Liver (tissue), 7 donors: ENCODE measurements at regions not wholly inside any gene's neighbourhood (a gene's known extent, or its start where the extent isn't known, plus 50 kb on each side); places are given as distances from the start of the nearest gene placed in this dataset.

Source experiments
- DNase-seq: peaks from one replicate; pipeline ENCODE4 v3.0.0-alpha.2; 2017; ENCODE audit warnings: low spot score
- H3K27ac ChIP-seq, 2 donors: one replicate each; pipeline ENCODE4 v1.7.0; 2013; ENCODE audit warnings: inconsistent platforms in 2 of 2, low read length in 2 of 2, control low read depth in 1 of 2, low read depth in 1 of 2, mild to moderate bottlenecking in 1 of 2
- H3K27me3 ChIP-seq, 4 donors: one replicate each; pipeline versions ENCODE4 v1.6.1 to v1.7.0; 2013; ENCODE audit warnings: low read length in 3 of 4, inconsistent platforms in 1 of 4, mild to moderate bottlenecking in 1 of 4, moderate library complexity in 1 of 4; ENCODE audit not compliant: control insufficient read depth in 4 of 4, insufficient read depth in 4 of 4
- H3K36me3 ChIP-seq, 4 donors: one replicate each; pipeline versions ENCODE4 v1.6.1 to v1.7.0; 2013; ENCODE audit warnings: low read length in 3 of 4, mild to moderate bottlenecking in 3 of 4, low read depth in 1 of 4, moderate library complexity in 1 of 4; ENCODE audit not compliant: control insufficient read depth in 4 of 4, insufficient read depth in 3 of 4
- H3K4me1 ChIP-seq, 4 donors: one replicate each; pipeline versions ENCODE4 v1.6.1 to v1.7.0; 2013; ENCODE audit warnings: low read length in 3 of 4, mild to moderate bottlenecking in 3 of 4, moderate library complexity in 1 of 4; ENCODE audit not compliant: control insufficient read depth in 4 of 4, insufficient read depth in 4 of 4
- H3K4me3 ChIP-seq, 3 donors: one replicate each; pipeline versions ENCODE4 v1.6.1 to v1.7.0; 2013; ENCODE audit warnings: low read length in 3 of 3, control low read depth in 1 of 3, low read depth in 1 of 3, mild to moderate bottlenecking in 1 of 3
- H3K9ac ChIP-seq, 2 donors: one replicate each; pipeline ENCODE4 v1.7.0; 2013; ENCODE audit warnings: low read length in 2 of 2, mild to moderate bottlenecking in 2 of 2, moderate library complexity in 2 of 2, control low read depth in 1 of 2, low read depth in 1 of 2
- H3K9me3 ChIP-seq, 4 donors: one replicate each; pipeline versions ENCODE4 v1.6.1 to v1.7.0; 2013; ENCODE audit warnings: low read length in 3 of 4; ENCODE audit not compliant: control insufficient read depth in 4 of 4
- EGR1 ChIP-seq, 2 donors: IDR thresholded peaks; 2 replicates each; pipeline ENCODE4 v1.6.1; 2016 to 2018; ENCODE audit warnings: antibody characterized with exemption in 2 of 2, low read depth in 2 of 2
- FOXA2 ChIP-seq: IDR thresholded peaks from 2 replicates; pipeline ENCODE4 v1.6.1; 2016; ENCODE audit warnings: antibody characterized with exemption
- GABPA ChIP-seq, 2 donors: IDR thresholded peaks in 1 of 2; conservative IDR thresholded peaks in 1 of 2; 2 replicates each; pipeline ENCODE4 v1.6.1; 2016; ENCODE audit warnings: antibody characterized with exemption in 2 of 2, mild to moderate bottlenecking in 1 of 2, moderate library complexity in 1 of 2
- HNF4G ChIP-seq: IDR thresholded peaks from 2 replicates; pipeline ENCODE4 v1.6.1; 2016; ENCODE audit warnings: antibody characterized with exemption
- NR2F2 ChIP-seq: IDR thresholded peaks from 2 replicates; pipeline ENCODE4 v1.6.1; 2016; ENCODE audit warnings: antibody characterized with exemption
- RXRA ChIP-seq, 2 donors: IDR thresholded peaks; 2 replicates each; pipeline ENCODE4 v1.6.1; 2017 to 2018; ENCODE audit warnings: antibody characterized with exemption in 2 of 2, mild to moderate bottlenecking in 1 of 2
- TAF1 ChIP-seq: conservative IDR thresholded peaks from 2 replicates; pipeline ENCODE4 v1.6.1; 2016; ENCODE audit warnings: antibody characterized with exemption, mild to moderate bottlenecking
- YY1 ChIP-seq: IDR thresholded peaks from 2 replicates; pipeline ENCODE4 v1.6.1; 2016; ENCODE audit warnings: antibody characterized with exemption, mild to moderate bottlenecking
- WGBS: extraction: QIAGEN DNeasy Blood & Tissue Kit; methylation state at CpG from one replicate; pipeline ENCODE4 v1.1.7; 2013; 5-methylcytosine and 5-hydroxymethylcytosine counted together
- TF ChIP-seq, protein P1 (sequence below): IDR thresholded peaks from 2 replicates; pipeline ENCODE4 v1.6.1; 2016; ENCODE audit warnings: antibody characterized with exemption
- TF ChIP-seq, protein P2 (sequence below): IDR thresholded peaks from 2 replicates; pipeline ENCODE4 v1.6.1; 2016; ENCODE audit warnings: antibody characterized with exemption, mild to moderate bottlenecking
- TF ChIP-seq, protein P3 (sequence below): IDR thresholded peaks from 2 replicates; pipeline ENCODE4 v1.6.1; 2016; ENCODE audit warnings: antibody characterized with exemption
- donor health status: healthy.
- donor health status: healthy.
- donor health status: healthy.
- donor health status: healthy.

DNA sequence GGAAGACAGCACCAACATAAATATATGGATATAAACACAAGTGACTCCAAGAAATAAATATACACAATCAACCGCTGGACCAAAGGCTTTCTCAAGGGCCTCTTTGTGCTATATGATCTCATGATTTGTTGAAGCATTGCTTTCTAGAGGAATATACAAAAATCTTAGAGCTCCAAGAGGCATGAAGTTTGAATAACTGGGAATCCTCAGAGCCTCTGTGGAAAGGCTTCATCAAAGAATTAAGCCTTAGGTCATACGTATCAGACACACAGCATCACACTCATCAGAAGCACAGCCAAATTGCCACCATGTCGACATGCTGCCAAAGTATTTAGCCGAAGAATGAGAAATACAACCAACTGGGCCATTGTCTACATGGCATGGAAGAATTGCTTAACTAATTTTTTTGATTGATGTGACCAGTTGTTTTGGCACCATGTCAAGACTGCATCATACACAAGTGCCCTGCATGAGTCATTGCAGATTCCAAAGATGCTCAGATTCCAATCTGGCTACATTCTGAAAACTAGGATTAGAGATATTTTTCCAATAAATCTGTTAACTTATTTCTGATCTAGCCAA, 860.6 kb upstream of the ZEB2 start:
- Histone ChIP-seq H3K4me1 (no peaks in the 10 kb centered on the region), H3K36me3 (no peaks in the 10 kb centered on the region), H3K4me3 (no peak overlapping the region), H3K27ac (no peak overlapping the region), H3K9ac (no peak overlapping the region), H3K27me3 (peaks cover 0 to 2% (median 0%) of the 10 kb centered on the region in 4 donors), H3K9me3 (no peaks in the 10 kb centered on the region)
- TF ChIP-seq GABPA (IDR thresholded peaks at IDR 0.05 in 1 of 2, conservative IDR thresholded peaks at IDR 0.05 in 1 of 2): no peak
- TF ChIP-seq EGR1 (IDR thresholded peaks at IDR 0.05; ENCODE audit: low read depth in 2 of 2): no peak
- TF ChIP-seq, protein P1, sequence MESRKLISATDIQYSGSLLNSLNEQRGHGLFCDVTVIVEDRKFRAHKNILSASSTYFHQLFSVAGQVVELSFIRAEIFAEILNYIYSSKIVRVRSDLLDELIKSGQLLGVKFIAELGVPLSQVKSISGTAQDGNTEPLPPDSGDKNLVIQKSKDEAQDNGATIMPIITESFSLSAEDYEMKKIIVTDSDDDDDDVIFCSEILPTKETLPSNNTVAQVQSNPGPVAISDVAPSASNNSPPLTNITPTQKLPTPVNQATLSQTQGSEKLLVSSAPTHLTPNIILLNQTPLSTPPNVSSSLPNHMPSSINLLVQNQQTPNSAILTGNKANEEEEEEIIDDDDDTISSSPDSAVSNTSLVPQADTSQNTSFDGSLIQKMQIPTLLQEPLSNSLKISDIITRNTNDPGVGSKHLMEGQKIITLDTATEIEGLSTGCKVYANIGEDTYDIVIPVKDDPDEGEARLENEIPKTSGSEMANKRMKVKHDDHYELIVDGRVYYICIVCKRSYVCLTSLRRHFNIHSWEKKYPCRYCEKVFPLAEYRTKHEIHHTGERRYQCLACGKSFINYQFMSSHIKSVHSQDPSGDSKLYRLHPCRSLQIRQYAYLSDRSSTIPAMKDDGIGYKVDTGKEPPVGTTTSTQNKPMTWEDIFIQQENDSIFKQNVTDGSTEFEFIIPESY: no peak
- no peak for DNase-seq
- WGBS: 92% methylated on average over 4 of the region's 4 CpGs

DNA sequence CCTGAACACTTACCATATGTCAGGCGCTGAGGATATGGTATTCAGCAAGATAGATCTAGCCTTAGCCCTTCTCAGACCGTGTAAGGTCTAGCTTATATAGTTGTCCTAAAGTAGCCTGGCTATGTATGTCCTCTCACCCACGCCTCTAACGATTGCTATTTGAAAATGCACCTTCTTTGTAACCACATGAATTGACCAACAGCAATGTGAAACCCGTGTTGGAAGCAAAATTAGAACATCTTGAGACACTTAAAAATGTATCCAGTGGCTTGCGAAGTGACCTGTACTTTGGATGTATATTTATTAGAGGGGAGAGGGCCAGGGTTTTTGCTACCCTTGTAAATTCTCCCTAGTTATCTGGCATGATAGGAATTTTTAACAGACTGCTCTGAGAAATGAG, 860.0 kb upstream of the ZEB2 start:
- Histone ChIP-seq H3K9me3 (no peaks in the 10 kb centered on the region), H3K27ac (no peak overlapping the region), H3K4me3 (no peak overlapping the region), H3K4me1 (no peaks in the 10 kb centered on the region), H3K36me3 (no peaks in the 10 kb centered on the region), H3K27me3 (peaks cover 0 to 2% (median 0%) of the 10 kb centered on the region in 4 donors), H3K9ac (no peak overlapping the region)
- 80% methylated on average over 6 of the region's 6 CpGs for WGBS
- no peak for DNase-seq
- no peak for TF ChIP-seq FOXA2
- TF ChIP-seq RXRA (IDR thresholded peaks at IDR 0.05): no peak
- TF ChIP-seq, protein P1: no peak
- no peak for TF ChIP-seq HNF4G
- TF ChIP-seq TAF1: no peak
- TF ChIP-seq YY1: no peak
- no peak for TF ChIP-seq EGR1 (IDR thresholded peaks at IDR 0.05; ENCODE audit: low read depth in 2 of 2)
- TF ChIP-seq, protein P2, sequence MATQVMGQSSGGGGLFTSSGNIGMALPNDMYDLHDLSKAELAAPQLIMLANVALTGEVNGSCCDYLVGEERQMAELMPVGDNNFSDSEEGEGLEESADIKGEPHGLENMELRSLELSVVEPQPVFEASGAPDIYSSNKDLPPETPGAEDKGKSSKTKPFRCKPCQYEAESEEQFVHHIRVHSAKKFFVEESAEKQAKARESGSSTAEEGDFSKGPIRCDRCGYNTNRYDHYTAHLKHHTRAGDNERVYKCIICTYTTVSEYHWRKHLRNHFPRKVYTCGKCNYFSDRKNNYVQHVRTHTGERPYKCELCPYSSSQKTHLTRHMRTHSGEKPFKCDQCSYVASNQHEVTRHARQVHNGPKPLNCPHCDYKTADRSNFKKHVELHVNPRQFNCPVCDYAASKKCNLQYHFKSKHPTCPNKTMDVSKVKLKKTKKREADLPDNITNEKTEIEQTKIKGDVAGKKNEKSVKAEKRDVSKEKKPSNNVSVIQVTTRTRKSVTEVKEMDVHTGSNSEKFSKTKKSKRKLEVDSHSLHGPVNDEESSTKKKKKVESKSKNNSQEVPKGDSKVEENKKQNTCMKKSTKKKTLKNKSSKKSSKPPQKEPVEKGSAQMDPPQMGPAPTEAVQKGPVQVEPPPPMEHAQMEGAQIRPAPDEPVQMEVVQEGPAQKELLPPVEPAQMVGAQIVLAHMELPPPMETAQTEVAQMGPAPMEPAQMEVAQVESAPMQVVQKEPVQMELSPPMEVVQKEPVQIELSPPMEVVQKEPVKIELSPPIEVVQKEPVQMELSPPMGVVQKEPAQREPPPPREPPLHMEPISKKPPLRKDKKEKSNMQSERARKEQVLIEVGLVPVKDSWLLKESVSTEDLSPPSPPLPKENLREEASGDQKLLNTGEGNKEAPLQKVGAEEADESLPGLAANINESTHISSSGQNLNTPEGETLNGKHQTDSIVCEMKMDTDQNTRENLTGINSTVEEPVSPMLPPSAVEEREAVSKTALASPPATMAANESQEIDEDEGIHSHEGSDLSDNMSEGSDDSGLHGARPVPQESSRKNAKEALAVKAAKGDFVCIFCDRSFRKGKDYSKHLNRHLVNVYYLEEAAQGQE: no peak
- TF ChIP-seq NR2F2: no peak
- TF ChIP-seq, protein P3, sequence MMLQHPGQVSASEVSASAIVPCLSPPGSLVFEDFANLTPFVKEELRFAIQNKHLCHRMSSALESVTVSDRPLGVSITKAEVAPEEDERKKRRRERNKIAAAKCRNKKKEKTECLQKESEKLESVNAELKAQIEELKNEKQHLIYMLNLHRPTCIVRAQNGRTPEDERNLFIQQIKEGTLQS: no peak
